H9 (cell line): ENCODE measurements at regions not wholly inside any gene's neighbourhood (a gene's known extent, or its start where the extent isn't known, plus 50 kb on each side); places are given as distances from the start of the nearest gene placed in this dataset.

Experiments
- DNase-seq: peaks from one replicate; pipeline ENCODE4 v3.0.0-alpha.2; 2017
- H2AFZ ChIP-seq: one replicate; pipeline ENCODE4 v1.6.1; 2013; ENCODE audit warnings: mild to moderate bottlenecking, low read length, control low read depth, moderate library complexity
- H2AK5ac ChIP-seq: 2 replicates; pipeline ENCODE4 v1.6.1; 2013; ENCODE audit warnings: low read length, control low read depth, mixed read lengths; ENCODE audit not compliant: insufficient read length
- H2BK120ac ChIP-seq: one replicate; pipeline ENCODE4 v1.6.1; 2013; ENCODE audit warnings: low read depth, mild to moderate bottlenecking, low read length, control low read depth, inconsistent platforms; ENCODE audit not compliant: poor library complexity, severe bottlenecking
- H2BK12ac ChIP-seq: 2 replicates; pipeline ENCODE4 v1.6.1; 2013; ENCODE audit warnings: low read length, control low read depth, mixed read lengths, low read depth; ENCODE audit not compliant: insufficient read length
- H2BK15ac ChIP-seq: 2 replicates; pipeline ENCODE4 v1.6.1; 2013; ENCODE audit warnings: low read depth, low read length, control low read depth
- H2BK20ac ChIP-seq: one replicate; pipeline ENCODE4 v1.6.1; 2013; ENCODE audit warnings: low read depth, mild to moderate bottlenecking, low read length, control low read depth, inconsistent platforms; ENCODE audit not compliant: poor library complexity, severe bottlenecking
- H2BK5ac ChIP-seq: 2 replicates; pipeline ENCODE4 v1.6.1; 2013; ENCODE audit warnings: low read length, control low read depth, mixed read lengths; ENCODE audit not compliant: insufficient read length
- H3K14ac ChIP-seq: 2 replicates; pipeline ENCODE4 v1.6.1; 2013; ENCODE audit warnings: low read length, control low read depth; ENCODE audit not compliant: insufficient read depth
- H3K18ac ChIP-seq: 2 replicates; pipeline ENCODE4 v1.6.1; 2013; ENCODE audit warnings: low read depth, mild to moderate bottlenecking, mixed read lengths, low read length, control low read depth; ENCODE audit not compliant: insufficient read length
- H3K23ac ChIP-seq: 2 replicates; pipeline ENCODE4 v1.6.1; 2013; ENCODE audit warnings: low read length, control low read depth, mixed read lengths, low read depth; ENCODE audit not compliant: insufficient read length
- H3K23me2 ChIP-seq: 2 replicates; pipeline ENCODE4 v1.6.1; 2013; ENCODE audit warnings: low read depth, mild to moderate bottlenecking, mixed read lengths, low read length, control low read depth; ENCODE audit not compliant: insufficient read length, poor library complexity, severe bottlenecking
- H3K27ac ChIP-seq: 2 replicates; pipeline ENCODE4 v1.5.1; 2013; ENCODE audit warnings: low read length, control low read depth, mixed read lengths, low read depth; ENCODE audit not compliant: insufficient read length
- H3K27me3 ChIP-seq: 2 replicates; pipeline ENCODE4 v1.6.1; 2013; ENCODE audit warnings: low read length, control low read depth, inconsistent platforms; ENCODE audit not compliant: insufficient read depth
- H3K4ac ChIP-seq: 2 replicates; pipeline ENCODE4 v1.6.1; 2013; ENCODE audit warnings: low read depth, mild to moderate bottlenecking, control low read depth, inconsistent platforms, low read length, moderate library complexity
- H3K4me1 ChIP-seq: 2 replicates; pipeline ENCODE4 v1.6.1; 2013; ENCODE audit warnings: low read length, control low read depth, inconsistent platforms; ENCODE audit not compliant: insufficient read depth
- H3K4me2 ChIP-seq: 2 replicates; pipeline ENCODE4 v1.6.1; 2013; ENCODE audit warnings: low read length, control low read depth, mixed read lengths; ENCODE audit not compliant: insufficient read length, insufficient read depth
- H3K56ac ChIP-seq: 2 replicates; pipeline ENCODE4 v1.6.1; 2013; ENCODE audit warnings: low read depth, mild to moderate bottlenecking, mixed read lengths, low read length, control low read depth; ENCODE audit not compliant: insufficient read length
- H3K79me1 ChIP-seq: 2 replicates; pipeline ENCODE4 v1.6.1; 2013; ENCODE audit warnings: low read depth, mild to moderate bottlenecking, moderate library complexity, low read length, control low read depth, inconsistent platforms; ENCODE audit not compliant: insufficient read depth, poor library complexity, severe bottlenecking
- H3K79me2 ChIP-seq: 2 replicates; pipeline ENCODE4 v1.6.1; 2013; ENCODE audit warnings: low read length, control low read depth, inconsistent platforms; ENCODE audit not compliant: insufficient read depth
- H3K9ac ChIP-seq: 2 replicates; pipeline ENCODE4 v1.6.1; 2013; ENCODE audit warnings: low read length, control low read depth, mixed read lengths; ENCODE audit not compliant: insufficient read length; ENCODE audit errors: extremely low read depth
- H3K9me3 ChIP-seq: one replicate; pipeline ENCODE4 v1.6.1; 2013; ENCODE audit warnings: low read depth, low read length, inconsistent platforms; ENCODE audit not compliant: control insufficient read depth
- H3T11ph ChIP-seq: one replicate; pipeline ENCODE4 v1.6.1; 2013; ENCODE audit warnings: mild to moderate bottlenecking, low read length, control low read depth, inconsistent platforms
- H4K20me1 ChIP-seq: one replicate; pipeline ENCODE4 v1.6.1; 2013; ENCODE audit not compliant: control insufficient read depth, insufficient read length, insufficient read depth
- H4K5ac ChIP-seq: 2 replicates; pipeline ENCODE4 v1.6.1; 2013; ENCODE audit warnings: low read depth, mild to moderate bottlenecking, mixed read lengths, low read length, control low read depth; ENCODE audit not compliant: insufficient read length
- H4K8ac ChIP-seq: replicated peaks from 2 replicates; pipeline ENCODE4 v1.6.1; 2013; ENCODE audit warnings: low read length, control low read depth, mixed read lengths, low read depth; ENCODE audit not compliant: insufficient read length
- H4K91ac ChIP-seq: 2 replicates; pipeline ENCODE4 v1.6.1; 2013; ENCODE audit warnings: low read depth, mild to moderate bottlenecking, moderate library complexity, mixed read lengths, low read length, control low read depth; ENCODE audit not compliant: insufficient read length
- H3K27ac Mint-ChIP-seq, 3 experiments: 2 replicates in 2 of 3; 3 replicates in 1 of 3; pipeline ENCODE4 v1.8.0; 2020 to 2021; ENCODE audit warnings: mixed read lengths in 3 of 3, mild to moderate bottlenecking in 1 of 3, moderate library complexity in 1 of 3
- H3K27me3 Mint-ChIP-seq: 2 replicates; pipeline ENCODE4 v1.8.0; 2021; ENCODE audit warnings: low read depth, mild to moderate bottlenecking, moderate library complexity, mixed read lengths
- H3K36me3 Mint-ChIP-seq, 3 experiments: 2 replicates in 2 of 3; 3 replicates in 1 of 3; pipeline ENCODE4 v1.8.0; 2020 to 2021; ENCODE audit warnings: low read depth in 3 of 3, mixed read lengths in 3 of 3; ENCODE audit not compliant: insufficient read depth in 1 of 3
- H3K4me1 Mint-ChIP-seq, 2 experiments: 2 replicates each; pipeline ENCODE4 v1.8.0; 2020; ENCODE audit warnings: mixed read lengths in 2 of 2
- H3K4me3 Mint-ChIP-seq, 2 experiments: 2 replicates in 1 of 2; 3 replicates in 1 of 2; pipeline ENCODE4 v1.8.0; 2020 to 2021; ENCODE audit warnings: mild to moderate bottlenecking in 2 of 2, mixed read lengths in 2 of 2, moderate library complexity in 1 of 2
- H3K9me3 Mint-ChIP-seq, 2 experiments: 2 replicates in 1 of 2; 3 replicates in 1 of 2; pipeline ENCODE4 v1.8.0; 2020; ENCODE audit warnings: mild to moderate bottlenecking in 2 of 2, mixed read lengths in 2 of 2, moderate library complexity in 1 of 2
- CTCF ChIP-seq: fragments of 200-600 bp; sonication (generic); conservative IDR thresholded peaks from 3 replicates; pipeline ENCODE4 v1.8.0; 2021; ENCODE audit warnings: antibody characterized with exemption, mild to moderate bottlenecking
- WGBS: extraction: QIAGEN DNeasy Blood & Tissue Kit; methylation state at CpG from one replicate; pipeline ENCODE4 v1.1.7; 2013; ENCODE audit warnings: missing lambda C conversion rate, low lambda C conversion rate, mixed read lengths; ENCODE audit not compliant: insufficient read length; ENCODE audit errors: extremely low coverage; 5-methylcytosine and 5-hydroxymethylcytosine counted together

GRCh38 chr3:7964899-7965298 is 536.7 kb upstream of the LMCD1 start:
- no peak overlapping the region for H3K56ac ChIP-seq
- no peak overlapping the region for H2AFZ ChIP-seq
- no peak overlapping the region for H3K4me3 Mint-ChIP-seq
- H2BK12ac ChIP-seq = no peak overlapping the region
- H3K27me3 ChIP-seq = no peaks in the 10 kb centered on the region
- no peak overlapping the region for H2BK15ac ChIP-seq
- no peak overlapping the region for H3K4me2 ChIP-seq
- H3K27ac ChIP-seq = no peak overlapping the region
- H3K27me3 Mint-ChIP-seq = no peaks in the 10 kb centered on the region
- H3K9ac ChIP-seq = no peak overlapping the region
- no peaks in the 10 kb centered on the region for H3K79me2 ChIP-seq
- no CpG with 5 or more reads among the region's 2 CpGs for WGBS
- no peak overlapping the region for H3K14ac ChIP-seq
- peaks cover 0 to 2% of the 10 kb centered on the region in 2 experiments; a peak in 1 of 5 replicates for H3K9me3 Mint-ChIP-seq
- peak; percentile 61 for TF ChIP-seq CTCF
- no peaks in the 10 kb centered on the region; a peak in 1 of 7 replicates for H3K36me3 Mint-ChIP-seq
- no peak overlapping the region for H3K4ac ChIP-seq
- no peak overlapping the region for H3K23ac ChIP-seq
- H3K23me2 ChIP-seq = no peaks in the 10 kb centered on the region
- H4K8ac ChIP-seq = no peak overlapping the region
- H4K5ac ChIP-seq = no peak overlapping the region
- H3K18ac ChIP-seq = no peak overlapping the region
- no peaks in the 10 kb centered on the region for H3K4me1 ChIP-seq
- H3K4me1 Mint-ChIP-seq = peaks cover 0 to under 1% of the 10 kb centered on the region in 2 experiments; a peak in 1 of 4 replicates
- no peak for DNase-seq
- H4K20me1 ChIP-seq = no peaks in the 10 kb centered on the region
- no peaks in the 10 kb centered on the region for H3K79me1 ChIP-seq
- H3K9me3 ChIP-seq = no peaks in the 10 kb centered on the region
- no peak overlapping the region for H2BK20ac ChIP-seq
- H3K27ac Mint-ChIP-seq = no peak overlapping the region
- no peak overlapping the region for H2BK5ac ChIP-seq
- H3T11ph ChIP-seq = no peak overlapping the region
- H2BK120ac ChIP-seq = no peak overlapping the region
- H2AK5ac ChIP-seq = no peak overlapping the region
- no peak overlapping the region for H4K91ac ChIP-seq
